ENCODE measurements at regions not wholly inside any gene's neighbourhood (a gene's known extent, or its start where the extent isn't known, plus 50 kb on each side); places are given as distances from the start of the nearest gene placed in this dataset.

DNA sequence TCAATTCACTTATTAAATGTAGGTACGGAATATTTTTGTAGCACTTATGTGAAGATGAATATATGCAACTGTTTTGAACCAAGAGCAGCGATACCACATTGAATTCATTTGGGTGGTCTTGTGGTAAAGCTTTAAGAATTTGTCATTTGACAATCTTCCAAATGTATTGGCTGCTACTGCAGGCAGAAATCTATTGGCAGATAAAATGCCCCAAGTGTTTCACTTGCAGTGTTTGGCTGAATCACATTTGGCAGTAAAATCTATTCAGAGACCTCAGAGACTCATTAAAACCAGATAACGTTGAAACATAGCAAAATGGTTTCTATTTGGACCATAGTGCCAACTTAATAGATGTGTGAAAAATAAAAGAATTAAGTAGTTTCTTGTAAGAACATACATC is 303.4 kb downstream of the FGF13 start:
- Histone ChIP-seq H3K4me2 (ENCODE audit: low read length) (no peak overlapping the region), H3K27ac (no peak overlapping the region), H3K27me3 (ENCODE audit: control insufficient read depth, insufficient read depth, low read length) (no peaks in the 10 kb centered on the region), H3K79me2 (no peaks in the 10 kb centered on the region), H3K9ac (no peak overlapping the region), H3K36me3 (ENCODE audit: control insufficient read depth, insufficient read depth, low read length) (no peaks in the 10 kb centered on the region), H3K4me1 (no peaks in the 10 kb centered on the region), H2AFZ (no peak overlapping the region), H3K9me3 (ENCODE audit: control insufficient read depth, low read length) (no peaks in the 10 kb centered on the region), H3K4me3 (ENCODE audit: low read depth, low read length) (no peak overlapping the region)
- TF ChIP-seq, protein P1, sequence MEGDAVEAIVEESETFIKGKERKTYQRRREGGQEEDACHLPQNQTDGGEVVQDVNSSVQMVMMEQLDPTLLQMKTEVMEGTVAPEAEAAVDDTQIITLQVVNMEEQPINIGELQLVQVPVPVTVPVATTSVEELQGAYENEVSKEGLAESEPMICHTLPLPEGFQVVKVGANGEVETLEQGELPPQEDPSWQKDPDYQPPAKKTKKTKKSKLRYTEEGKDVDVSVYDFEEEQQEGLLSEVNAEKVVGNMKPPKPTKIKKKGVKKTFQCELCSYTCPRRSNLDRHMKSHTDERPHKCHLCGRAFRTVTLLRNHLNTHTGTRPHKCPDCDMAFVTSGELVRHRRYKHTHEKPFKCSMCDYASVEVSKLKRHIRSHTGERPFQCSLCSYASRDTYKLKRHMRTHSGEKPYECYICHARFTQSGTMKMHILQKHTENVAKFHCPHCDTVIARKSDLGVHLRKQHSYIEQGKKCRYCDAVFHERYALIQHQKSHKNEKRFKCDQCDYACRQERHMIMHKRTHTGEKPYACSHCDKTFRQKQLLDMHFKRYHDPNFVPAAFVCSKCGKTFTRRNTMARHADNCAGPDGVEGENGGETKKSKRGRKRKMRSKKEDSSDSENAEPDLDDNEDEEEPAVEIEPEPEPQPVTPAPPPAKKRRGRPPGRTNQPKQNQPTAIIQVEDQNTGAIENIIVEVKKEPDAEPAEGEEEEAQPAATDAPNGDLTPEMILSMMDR (IDR thresholded peaks at IDR 0.05), result no peak

DNA sequence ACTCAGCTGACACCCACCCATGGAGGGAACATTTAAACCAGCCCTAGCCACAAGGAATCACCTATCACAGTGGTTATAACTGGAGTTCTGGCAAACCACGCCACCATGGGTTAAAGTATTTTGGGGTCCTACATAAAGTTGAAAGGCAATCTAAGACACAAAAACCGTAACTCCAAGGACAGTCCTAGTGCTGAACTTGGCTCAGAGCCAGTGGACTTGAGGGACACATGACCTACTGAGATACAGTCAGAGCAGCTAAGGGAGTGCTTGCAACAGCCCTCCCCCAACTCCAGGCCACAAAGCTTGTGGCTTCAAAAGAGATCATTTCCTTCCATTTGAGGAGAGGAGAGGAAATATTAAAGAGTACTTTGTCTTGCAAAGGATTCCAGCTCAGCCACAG is 300.5 kb downstream of the FGF13 start:
- Histone ChIP-seq H3K9me3 (ENCODE audit: control insufficient read depth, low read length) (no peaks in the 10 kb centered on the region), H3K27ac (no peak overlapping the region), H3K36me3 (ENCODE audit: control insufficient read depth, insufficient read depth, low read length) (no peaks in the 10 kb centered on the region), H3K79me2 (no peaks in the 10 kb centered on the region), H3K4me3 (ENCODE audit: low read depth, low read length) (no peak overlapping the region), H3K4me1 (no peaks in the 10 kb centered on the region), H2AFZ (no peak overlapping the region), H3K27me3 (ENCODE audit: control insufficient read depth, insufficient read depth, low read length) (no peaks in the 10 kb centered on the region), H3K4me2 (ENCODE audit: low read length) (no peak overlapping the region), H3K9ac (no peak overlapping the region)
- TF ChIP-seq, protein P1 (IDR thresholded peaks at IDR 0.05), result no peak

Data from parathyroid adenoma (tissue), 2 donors.